ENCODE measurements at regions not wholly inside any gene's neighbourhood (a gene's known extent, or its start where the extent isn't known, plus 50 kb on each side); places are given as distances from the start of the nearest gene placed in this dataset.

GRCh38 chr4:136908122-136908521 lies 624.2 kb downstream of the PCDH18 start:
- ATAC-seq (no peak), DNase-seq (no peak)
- Histone ChIP-seq H3K4me2 (ENCODE audit: low read length) (no peak overlapping the region), H3K36me3 (ENCODE audit: low read depth, low read length) (no peaks in the 10 kb centered on the region), H4K20me1 (ENCODE audit: low read length) (no peaks in the 10 kb centered on the region), H3K79me2 (ENCODE audit: low read length) (no peaks in the 10 kb centered on the region), H3K9me3 (ENCODE audit: low read length) (no peaks in the 10 kb centered on the region), H3K4me1 (ENCODE audit: insufficient read depth, low read length) (no peaks in the 10 kb centered on the region), H2AFZ (ENCODE audit: low read length) (no peak overlapping the region), H3K9me2 (replicated peaks; ENCODE audit: low read length) (no peaks in the 10 kb centered on the region), H3K27ac (ENCODE audit: low read length) (no peak overlapping the region), H3F3A (ENCODE audit: low read length, unreplicated experiment) (no peaks in the 10 kb centered on the region), H3K4me3 (ENCODE audit: low read length) (no peak overlapping the region), H3K9ac (ENCODE audit: low read length) (no peak overlapping the region), H3K27me3 (ENCODE audit: low read length) (no peaks in the 10 kb centered on the region)
- CTCF ChIA-PET = no interaction called here
- intact Hi-C loops (cut with micrococcal nuclease) = no loop called here
- BruUV-seq (replicated peaks) = no TSS peak
- POLR2A ChIA-PET (ENCODE audit: unreplicated experiment) = no interaction called here
- TF ChIP-seq EZH2 (IDR thresholded peaks at IDR 0.05; ENCODE audit: low read length, unreplicated experiment) = no peak
- TF ChIP-seq CTCF (conservative IDR thresholded peaks at IDR 0.05; ENCODE audit: low read depth, low read length) = no peak
- TF ChIP-seq EZH2phosphoT487 (IDR thresholded peaks at IDR 0.05; ENCODE audit: borderline replicate concordance, low read length) = no peak

GRCh38 chr4:136900696-136901095 lies 631.6 kb downstream of the PCDH18 start:
- Histone ChIP-seq H4K20me1 (ENCODE audit: low read length) (no peaks in the 10 kb centered on the region), H3K27me3 (ENCODE audit: low read length) (no peaks in the 10 kb centered on the region), H3K36me3 (ENCODE audit: low read depth, low read length) (no peaks in the 10 kb centered on the region), H3F3A (ENCODE audit: low read length, unreplicated experiment) (no peaks in the 10 kb centered on the region), H3K9me2 (replicated peaks; ENCODE audit: low read length) (no peaks in the 10 kb centered on the region), H3K27ac (ENCODE audit: low read length) (no peak overlapping the region), H2AFZ (ENCODE audit: low read length) (no peak overlapping the region), H3K79me2 (ENCODE audit: low read length) (no peaks in the 10 kb centered on the region), H3K9me3 (ENCODE audit: low read length) (no peaks in the 10 kb centered on the region), H3K4me1 (ENCODE audit: insufficient read depth, low read length) (no peaks in the 10 kb centered on the region), H3K4me2 (ENCODE audit: low read length) (no peak overlapping the region), H3K4me3 (ENCODE audit: low read length) (no peak overlapping the region), H3K9ac (ENCODE audit: low read length) (no peak overlapping the region)
- intact Hi-C loops (cut with micrococcal nuclease) = no loop called here
- ChIA-PET POLR2A (ENCODE audit: unreplicated experiment) (no interaction called here), CTCF (no interaction called here)
- TF ChIP-seq CTCF (conservative IDR thresholded peaks at IDR 0.05; ENCODE audit: low read depth, low read length) (no peak), EZH2 (IDR thresholded peaks at IDR 0.05; ENCODE audit: low read length, unreplicated experiment) (no peak), EZH2phosphoT487 (IDR thresholded peaks at IDR 0.05; ENCODE audit: borderline replicate concordance, low read length) (no peak)
- no TSS peak for BruUV-seq (replicated peaks)
- DNase-seq = no peak
- ATAC-seq = no peak

- ATAC-seq (no peak), DNase-seq (no peak)
- no peaks in the 10 kb centered on the region for H3K9me3 ChIP-seq (ENCODE audit: low read length)
- no peak overlapping the region for H3K4me3 ChIP-seq (ENCODE audit: low read length)
- no peak overlapping the region for H3K27ac ChIP-seq (ENCODE audit: low read length)
- no peaks in the 10 kb centered on the region for H3K79me2 ChIP-seq (ENCODE audit: low read length)
- H3K9me2 ChIP-seq (replicated peaks; ENCODE audit: low read length) = no peaks in the 10 kb centered on the region
- ChIA-PET CTCF (no interaction called here), POLR2A (ENCODE audit: unreplicated experiment) (no interaction called here)
- intact Hi-C loops (cut with micrococcal nuclease) = no loop called here
- H4K20me1 ChIP-seq (ENCODE audit: low read length) = no peaks in the 10 kb centered on the region
- H2AFZ ChIP-seq (ENCODE audit: low read length) = no peak overlapping the region
- no peaks in the 10 kb centered on the region for H3K4me1 ChIP-seq (ENCODE audit: insufficient read depth, low read length)
- H3F3A ChIP-seq (ENCODE audit: low read length, unreplicated experiment) = no peaks in the 10 kb centered on the region
- no peak overlapping the region for H3K9ac ChIP-seq (ENCODE audit: low read length)
- TF ChIP-seq EZH2phosphoT487 (IDR thresholded peaks at IDR 0.05; ENCODE audit: borderline replicate concordance, low read length) (no peak), CTCF (conservative IDR thresholded peaks at IDR 0.05; ENCODE audit: low read depth, low read length) (no peak), EZH2 (IDR thresholded peaks at IDR 0.05; ENCODE audit: low read length, unreplicated experiment) (no peak)
- no peak overlapping the region for H3K4me2 ChIP-seq (ENCODE audit: low read length)
- BruUV-seq (replicated peaks) = no TSS peak
- no peaks in the 10 kb centered on the region for H3K27me3 ChIP-seq (ENCODE audit: low read length)
- no peaks in the 10 kb centered on the region for H3K36me3 ChIP-seq (ENCODE audit: low read depth, low read length)
Measured at GRCh38 chr4:136898590-136899248, 633.6 kb downstream of the PCDH18 start.
